ENCODE measurements at regions not wholly inside any gene's neighbourhood (a gene's known extent, or its start where the extent isn't known, plus 50 kb on each side); places are given as distances from the start of the nearest gene placed in this dataset.

- no peak for TF ChIP-seq RAD21 (conservative IDR thresholded peaks at IDR 0.05)
- TF ChIP-seq MXI1 (conservative IDR thresholded peaks at IDR 0.05; ENCODE audit: poor library complexity, severe bottlenecking), result no peak
- TF ChIP-seq, protein P1, sequence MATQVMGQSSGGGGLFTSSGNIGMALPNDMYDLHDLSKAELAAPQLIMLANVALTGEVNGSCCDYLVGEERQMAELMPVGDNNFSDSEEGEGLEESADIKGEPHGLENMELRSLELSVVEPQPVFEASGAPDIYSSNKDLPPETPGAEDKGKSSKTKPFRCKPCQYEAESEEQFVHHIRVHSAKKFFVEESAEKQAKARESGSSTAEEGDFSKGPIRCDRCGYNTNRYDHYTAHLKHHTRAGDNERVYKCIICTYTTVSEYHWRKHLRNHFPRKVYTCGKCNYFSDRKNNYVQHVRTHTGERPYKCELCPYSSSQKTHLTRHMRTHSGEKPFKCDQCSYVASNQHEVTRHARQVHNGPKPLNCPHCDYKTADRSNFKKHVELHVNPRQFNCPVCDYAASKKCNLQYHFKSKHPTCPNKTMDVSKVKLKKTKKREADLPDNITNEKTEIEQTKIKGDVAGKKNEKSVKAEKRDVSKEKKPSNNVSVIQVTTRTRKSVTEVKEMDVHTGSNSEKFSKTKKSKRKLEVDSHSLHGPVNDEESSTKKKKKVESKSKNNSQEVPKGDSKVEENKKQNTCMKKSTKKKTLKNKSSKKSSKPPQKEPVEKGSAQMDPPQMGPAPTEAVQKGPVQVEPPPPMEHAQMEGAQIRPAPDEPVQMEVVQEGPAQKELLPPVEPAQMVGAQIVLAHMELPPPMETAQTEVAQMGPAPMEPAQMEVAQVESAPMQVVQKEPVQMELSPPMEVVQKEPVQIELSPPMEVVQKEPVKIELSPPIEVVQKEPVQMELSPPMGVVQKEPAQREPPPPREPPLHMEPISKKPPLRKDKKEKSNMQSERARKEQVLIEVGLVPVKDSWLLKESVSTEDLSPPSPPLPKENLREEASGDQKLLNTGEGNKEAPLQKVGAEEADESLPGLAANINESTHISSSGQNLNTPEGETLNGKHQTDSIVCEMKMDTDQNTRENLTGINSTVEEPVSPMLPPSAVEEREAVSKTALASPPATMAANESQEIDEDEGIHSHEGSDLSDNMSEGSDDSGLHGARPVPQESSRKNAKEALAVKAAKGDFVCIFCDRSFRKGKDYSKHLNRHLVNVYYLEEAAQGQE (IDR thresholded peaks at IDR 0.05; ENCODE audit: borderline replicate concordance), result no peak
- no peak for TF ChIP-seq POLR2AphosphoS5 (IDR thresholded peaks at IDR 0.05)
- no peak for TF ChIP-seq CTCF (IDR thresholded peaks at IDR 0.05; ENCODE audit: poor library complexity, severe bottlenecking)
- TF ChIP-seq SMC3 (conservative IDR thresholded peaks at IDR 0.05; ENCODE audit: poor library complexity), result no peak
- TF ChIP-seq EZH2 (IDR thresholded peaks at IDR 0.05; ENCODE audit: borderline replicate concordance, insufficient read depth, low read length, poor library complexity, severe bottlenecking), result no peak
- TF ChIP-seq TAF1 (IDR thresholded peaks at IDR 0.05; ENCODE audit: low read depth), result no peak
- TF ChIP-seq EP300 (conservative IDR thresholded peaks at IDR 0.05; ENCODE audit: poor library complexity, severe bottlenecking), result no peak
- Histone ChIP-seq H3K36me3 (ENCODE audit: insufficient read depth, low read length) (no peaks in the 10 kb centered on the region), H3K79me2 (replicated peaks; ENCODE audit: insufficient read depth, low read length) (no peaks in the 10 kb centered on the region), H2AFZ (ENCODE audit: low read depth, low read length) (no peak overlapping the region), H3K27me3 (ENCODE audit: insufficient read depth, low read depth, low read length) (no peaks in the 10 kb centered on the region), H3K4me2 (ENCODE audit: low read length) (no peak overlapping the region), H3K4me3 (ENCODE audit: low read length) (no peak overlapping the region), H3K9ac (ENCODE audit: low read length) (no peak overlapping the region), H4K20me1 (ENCODE audit: insufficient read depth) (no peaks in the 10 kb centered on the region), H3K9me3 (ENCODE audit: low read length) (no peaks in the 10 kb centered on the region), H3K9me2 (ENCODE audit: insufficient read depth, low read length) (no peaks in the 10 kb centered on the region), H3F3A (ENCODE audit: insufficient read depth, low read length, poor library complexity, severe bottlenecking) (no peaks in the 10 kb centered on the region), H3K27ac (ENCODE audit: low read length) (no peak overlapping the region)
Observed at GRCh38 chrX:39212456-39212855, 411.2 kb downstream of the MID1IP1 start.

GRCh38 chrX:39214387-39215126 is 413.3 kb downstream of the MID1IP1 start:
- TF ChIP-seq EZH2 (IDR thresholded peaks at IDR 0.05; ENCODE audit: borderline replicate concordance, insufficient read depth, low read length, poor library complexity, severe bottlenecking) (no peak), MXI1 (conservative IDR thresholded peaks at IDR 0.05; ENCODE audit: poor library complexity, severe bottlenecking) (no peak), POLR2AphosphoS5 (IDR thresholded peaks at IDR 0.05) (no peak), SMC3 (conservative IDR thresholded peaks at IDR 0.05; ENCODE audit: poor library complexity) (no peak), CTCF (IDR thresholded peaks at IDR 0.05; ENCODE audit: poor library complexity, severe bottlenecking) (no peak), TAF1 (IDR thresholded peaks at IDR 0.05; ENCODE audit: low read depth) (no peak), EP300 (conservative IDR thresholded peaks at IDR 0.05; ENCODE audit: poor library complexity, severe bottlenecking) (no peak), RAD21 (conservative IDR thresholded peaks at IDR 0.05) (no peak)
- TF ChIP-seq, protein P1 (IDR thresholded peaks at IDR 0.05; ENCODE audit: borderline replicate concordance), result no peak
- H3K9ac ChIP-seq (ENCODE audit: low read length), result no peak overlapping the region
- H3K79me2 ChIP-seq (replicated peaks; ENCODE audit: insufficient read depth, low read length), result no peaks in the 10 kb centered on the region
- H3F3A ChIP-seq (ENCODE audit: insufficient read depth, low read length, poor library complexity, severe bottlenecking), result no peaks in the 10 kb centered on the region
- H3K27me3 ChIP-seq (ENCODE audit: insufficient read depth, low read depth, low read length), result no peaks in the 10 kb centered on the region
- H4K20me1 ChIP-seq (ENCODE audit: insufficient read depth), result no peaks in the 10 kb centered on the region
- no peak overlapping the region for H2AFZ ChIP-seq (ENCODE audit: low read depth, low read length)
- H3K36me3 ChIP-seq (ENCODE audit: insufficient read depth, low read length), result no peaks in the 10 kb centered on the region
- no peaks in the 10 kb centered on the region for H3K9me2 ChIP-seq (ENCODE audit: insufficient read depth, low read length)
- H3K9me3 ChIP-seq (ENCODE audit: low read length), result no peaks in the 10 kb centered on the region
- H3K4me3 ChIP-seq (ENCODE audit: low read length), result no peak overlapping the region
- no peak overlapping the region for H3K27ac ChIP-seq (ENCODE audit: low read length)
- H3K4me2 ChIP-seq (ENCODE audit: low read length), result no peak overlapping the region
